ENCODE measurements at regions not wholly inside any gene's neighbourhood (a gene's known extent, or its start where the extent isn't known, plus 50 kb on each side); places are given as distances from the start of the nearest gene placed in this dataset.

GRCh38 chr3:168548719-168549118 is 453.0 kb upstream of the GOLIM4 start:
- no peak for DNase-seq (ENCODE audit: low spot score)
- no peak for TF ChIP-seq CTCF (IDR thresholded peaks at IDR 0.05)
- no peaks in the 10 kb centered on the region for H3K9me3 Mint-ChIP-seq (ENCODE audit: low read depth)
- no peak overlapping the region for H3K4me3 Mint-ChIP-seq (ENCODE audit: unreplicated experiment)
- peaks cover 4% of the 10 kb centered on the region for H3K4me1 Mint-ChIP-seq (ENCODE audit: low read depth)
- no peak overlapping the region for H3K27ac Mint-ChIP-seq (ENCODE audit: unreplicated experiment)
- peaks cover 2% of the 10 kb centered on the region for H3K27me3 Mint-ChIP-seq (ENCODE audit: low read depth)
- no peaks in the 10 kb centered on the region for H3K36me3 Mint-ChIP-seq (ENCODE audit: low read depth)

- H3K36me3 Mint-ChIP-seq (ENCODE audit: low read depth) = no peaks in the 10 kb centered on the region
- DNase-seq (ENCODE audit: low spot score) = no peak
- H3K27ac Mint-ChIP-seq (ENCODE audit: unreplicated experiment) = no peak overlapping the region
- no peaks in the 10 kb centered on the region for H3K9me3 Mint-ChIP-seq (ENCODE audit: low read depth)
- H3K27me3 Mint-ChIP-seq (ENCODE audit: low read depth) = peaks cover 2% of the 10 kb centered on the region
- TF ChIP-seq CTCF (IDR thresholded peaks at IDR 0.05) = no peak
- H3K4me3 Mint-ChIP-seq (ENCODE audit: unreplicated experiment) = no peak overlapping the region
- H3K4me1 Mint-ChIP-seq (ENCODE audit: low read depth) = peaks cover 4% of the 10 kb centered on the region
Observed at GRCh38 chr3:168546707-168547106, 451.0 kb upstream of the GOLIM4 start.

GRCh38 chr3:168545591-168545990 is 449.9 kb upstream of the GOLIM4 start:
- Mint-ChIP-seq H3K36me3 (ENCODE audit: low read depth) (no peaks in the 10 kb centered on the region), H3K4me3 (ENCODE audit: unreplicated experiment) (no peak overlapping the region), H3K27me3 (ENCODE audit: low read depth) (peaks cover 1% of the 10 kb centered on the region), H3K9me3 (ENCODE audit: low read depth) (no peaks in the 10 kb centered on the region), H3K4me1 (ENCODE audit: low read depth) (peaks cover 4% of the 10 kb centered on the region), H3K27ac (ENCODE audit: unreplicated experiment) (no peak overlapping the region)
- DNase-seq (ENCODE audit: low spot score) = no peak
- TF ChIP-seq CTCF (IDR thresholded peaks at IDR 0.05) = no peak

GRCh38 chr3:168544097-168544957 is 448.6 kb upstream of the GOLIM4 start:
- peaks cover 4% of the 10 kb centered on the region for H3K4me1 Mint-ChIP-seq (ENCODE audit: low read depth)
- no peaks in the 10 kb centered on the region for H3K9me3 Mint-ChIP-seq (ENCODE audit: low read depth)
- peak; percentile 63 for TF ChIP-seq CTCF (IDR thresholded peaks at IDR 0.05)
- H3K36me3 Mint-ChIP-seq (ENCODE audit: low read depth) = no peaks in the 10 kb centered on the region
- H3K27ac Mint-ChIP-seq (ENCODE audit: unreplicated experiment) = no peak overlapping the region
- no peaks in the 10 kb centered on the region for H3K27me3 Mint-ChIP-seq (ENCODE audit: low read depth)
- DNase-seq (ENCODE audit: low spot score) = no peak
- no peak overlapping the region for H3K4me3 Mint-ChIP-seq (ENCODE audit: unreplicated experiment)

GRCh38 chr3:168540726-168541125 is 445.0 kb upstream of the GOLIM4 start:
- Mint-ChIP-seq H3K9me3 (ENCODE audit: low read depth) (no peaks in the 10 kb centered on the region), H3K36me3 (ENCODE audit: low read depth) (no peaks in the 10 kb centered on the region), H3K4me1 (ENCODE audit: low read depth) (peaks cover 2% of the 10 kb centered on the region)

More at GRCh38 chr3:168540726-168541125, 445.0 kb upstream of the GOLIM4 start:
- TF ChIP-seq CTCF (IDR thresholded peaks at IDR 0.05) = no peak
- H3K27me3 Mint-ChIP-seq (ENCODE audit: low read depth) = no peaks in the 10 kb centered on the region
- no peak overlapping the region for H3K27ac Mint-ChIP-seq (ENCODE audit: unreplicated experiment)
- DNase-seq (ENCODE audit: low spot score) = no peak
- no peak overlapping the region for H3K4me3 Mint-ChIP-seq (ENCODE audit: unreplicated experiment)
